Bronchial epithelial cell (primary cell): ENCODE measurements at regions not wholly inside any gene's neighbourhood (a gene's known extent, or its start where the extent isn't known, plus 50 kb on each side); places are given as distances from the start of the nearest gene placed in this dataset.

ENCODE experiments used
- DNase-seq: peaks from one replicate; pipeline ENCODE4 v3.0.0-alpha.2; 2010; ENCODE audit warnings: low read depth
- FAIRE-seq: peaks from 2 replicates; lab custom pipeline; 2011; peaks lifted over from hg19 to GRCh38; lab: Jason Lieb, UNC
- H3K27me3 ChIP-seq: 2 replicates; pipeline ENCODE4 v1.5.1; 2011; ENCODE audit warnings: low read length; ENCODE audit not compliant: control insufficient read depth, insufficient read depth
- H3K36me3 ChIP-seq: 2 replicates; pipeline ENCODE4 v1.5.1; 2011; ENCODE audit warnings: low read length; ENCODE audit not compliant: control insufficient read depth, insufficient read depth
- H3K4me3 ChIP-seq: 2 replicates; pipeline ENCODE4 v1.5.1; 2011; ENCODE audit warnings: mild to moderate bottlenecking, low read depth, low read length, control low read depth
- CTCF ChIP-seq: IDR thresholded peaks from 2 replicates; pipeline ENCODE4 v1.5.1; 2011; ENCODE audit warnings: mild to moderate bottlenecking, moderate library complexity, low read length, control low read depth, inconsistent platforms; ENCODE audit not compliant: insufficient read depth, severe bottlenecking

DNA sequence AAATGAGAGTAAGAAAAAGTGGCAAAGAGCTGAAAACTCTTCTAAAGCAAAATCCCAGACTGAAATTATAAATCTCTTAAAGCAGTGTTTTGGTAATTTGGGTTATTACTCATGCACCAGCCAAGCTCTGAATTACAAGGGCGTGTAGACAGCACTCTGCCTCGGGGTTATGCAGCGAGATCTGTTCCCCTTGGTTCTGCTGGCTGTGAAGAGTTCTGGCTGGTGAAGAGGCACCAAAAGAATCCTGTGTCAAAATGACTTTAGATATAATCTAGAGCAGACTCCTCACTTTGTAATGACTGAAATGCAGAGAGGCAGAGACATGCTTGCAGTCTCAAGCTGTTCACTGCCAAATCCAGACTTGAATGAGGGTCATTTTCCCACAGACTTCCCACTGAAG, 461.8 kb upstream of the CXADR start:
- Histone ChIP-seq H3K27me3 (no peaks in the 10 kb centered on the region), H3K36me3 (no peaks in the 10 kb centered on the region), H3K4me3 (no peak overlapping the region)
- no peak for DNase-seq
- FAIRE-seq = no peak
- TF ChIP-seq CTCF = no peak

GRCh38 chr21:17053321-17053720, 459.5 kb upstream of the CXADR start:
- FAIRE-seq (no peak), DNase-seq (no peak)
- H3K36me3 ChIP-seq = no peaks in the 10 kb centered on the region
- no peak overlapping the region for H3K4me3 ChIP-seq
- no peak for TF ChIP-seq CTCF
- H3K27me3 ChIP-seq = no peaks in the 10 kb centered on the region

DNA sequence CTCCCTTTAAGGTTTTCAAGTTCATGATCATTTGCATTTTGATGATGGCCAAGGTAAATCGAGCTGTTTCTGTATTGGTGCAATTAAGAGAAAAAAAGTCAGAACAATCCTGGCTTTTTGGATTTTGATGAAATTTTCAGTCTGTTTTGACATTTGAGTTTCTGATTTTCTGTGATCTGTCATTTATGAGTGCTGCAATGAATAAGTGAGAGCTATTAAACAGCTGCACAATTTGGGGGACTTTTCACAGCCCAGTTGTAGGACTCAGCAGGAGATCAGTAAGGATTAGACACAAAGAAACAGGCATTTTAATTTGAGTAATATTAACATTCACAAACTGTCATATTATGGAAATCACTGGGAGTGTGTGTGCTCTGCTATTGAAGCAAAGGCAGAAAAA, 452.9 kb upstream of the CXADR start:
- FAIRE-seq = no peak
- H3K36me3 ChIP-seq = no peaks in the 10 kb centered on the region

GRCh38 chr21:17066006-17066405, 446.8 kb upstream of the CXADR start:
- Histone ChIP-seq H3K36me3 (no peaks in the 10 kb centered on the region), H3K4me3 (no peak overlapping the region), H3K27me3 (no peaks in the 10 kb centered on the region)
- no peak for TF ChIP-seq CTCF
- DNase-seq (no peak), FAIRE-seq (no peak)

More for the DNA sequence above, 452.9 kb upstream of the CXADR start:
- Histone ChIP-seq H3K27me3 (no peaks in the 10 kb centered on the region), H3K4me3 (no peak overlapping the region)
- TF ChIP-seq CTCF = no peak
- DNase-seq = no peak

DNA sequence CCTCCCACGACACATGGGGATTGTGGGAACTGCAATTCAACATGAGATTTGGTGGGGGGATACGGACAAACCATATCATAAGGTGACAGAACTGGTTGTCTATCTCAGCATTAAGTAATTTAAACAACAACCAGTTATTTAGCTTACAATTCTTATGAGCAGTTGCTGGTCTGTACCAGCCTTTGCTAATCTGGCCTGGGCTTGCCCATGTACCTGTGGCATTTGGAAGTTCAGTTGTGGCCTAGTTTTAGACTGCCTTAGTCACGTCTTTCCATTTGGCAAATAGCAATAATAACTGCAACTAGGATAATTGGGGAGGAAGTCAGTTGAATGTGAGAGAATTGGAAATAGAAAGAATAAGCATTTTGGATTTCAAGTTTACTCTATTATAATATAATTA, 441.8 kb upstream of the CXADR start:
- Histone ChIP-seq H3K27me3 (no peaks in the 10 kb centered on the region), H3K4me3 (no peak overlapping the region), H3K36me3 (no peaks in the 10 kb centered on the region)
- no peak for TF ChIP-seq CTCF
- peak; percentile 6 for DNase-seq
- FAIRE-seq = no peak

DNA sequence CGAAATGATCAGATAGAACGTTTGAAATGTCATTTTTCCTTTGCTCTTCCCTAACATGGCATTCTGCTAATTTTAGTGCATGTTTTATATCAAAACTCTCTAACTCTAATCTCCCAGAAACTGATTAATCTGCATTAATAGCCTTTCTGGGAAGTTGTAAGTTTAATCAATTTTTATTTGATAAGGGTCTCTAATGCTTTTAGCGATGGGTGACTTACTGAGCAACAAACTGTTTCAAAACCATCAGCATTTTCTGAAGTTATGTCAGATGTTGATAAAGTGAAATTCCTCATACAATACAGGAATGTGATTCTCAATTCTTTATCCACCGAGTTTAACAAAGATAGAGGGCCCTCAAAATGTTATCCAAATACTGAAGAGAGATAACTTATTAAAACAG, 431.6 kb upstream of the CXADR start:
- DNase-seq = no peak
- Histone ChIP-seq H3K4me3 (no peak overlapping the region), H3K36me3 (no peaks in the 10 kb centered on the region), H3K27me3 (no peaks in the 10 kb centered on the region)
- no peak for FAIRE-seq
- no peak for TF ChIP-seq CTCF
